GM23248 (cell line): ENCODE measurements at regions not wholly inside any gene's neighbourhood (a gene's known extent, or its start where the extent isn't known, plus 50 kb on each side); places are given as distances from the start of the nearest gene placed in this dataset.

Source experiments
- EZH2 ChIP-seq: fragments of 200-600 bp; sonication (generic); IDR thresholded peaks from 2 replicates; pipeline ENCODE4 v1.6.1; 2018; ENCODE audit warnings: antibody characterized with exemption, mild to moderate bottlenecking; ENCODE audit not compliant: insufficient read depth, poor library complexity, severe bottlenecking
- EZH2phosphoT487 ChIP-seq: fragments of 200-600 bp; sonication (generic); IDR thresholded peaks from 2 replicates; pipeline ENCODE4 v1.6.1; 2018; ENCODE audit warnings: antibody characterized with exemption, moderate library complexity, mild to moderate bottlenecking, low read depth; ENCODE audit not compliant: insufficient read depth

DNA sequence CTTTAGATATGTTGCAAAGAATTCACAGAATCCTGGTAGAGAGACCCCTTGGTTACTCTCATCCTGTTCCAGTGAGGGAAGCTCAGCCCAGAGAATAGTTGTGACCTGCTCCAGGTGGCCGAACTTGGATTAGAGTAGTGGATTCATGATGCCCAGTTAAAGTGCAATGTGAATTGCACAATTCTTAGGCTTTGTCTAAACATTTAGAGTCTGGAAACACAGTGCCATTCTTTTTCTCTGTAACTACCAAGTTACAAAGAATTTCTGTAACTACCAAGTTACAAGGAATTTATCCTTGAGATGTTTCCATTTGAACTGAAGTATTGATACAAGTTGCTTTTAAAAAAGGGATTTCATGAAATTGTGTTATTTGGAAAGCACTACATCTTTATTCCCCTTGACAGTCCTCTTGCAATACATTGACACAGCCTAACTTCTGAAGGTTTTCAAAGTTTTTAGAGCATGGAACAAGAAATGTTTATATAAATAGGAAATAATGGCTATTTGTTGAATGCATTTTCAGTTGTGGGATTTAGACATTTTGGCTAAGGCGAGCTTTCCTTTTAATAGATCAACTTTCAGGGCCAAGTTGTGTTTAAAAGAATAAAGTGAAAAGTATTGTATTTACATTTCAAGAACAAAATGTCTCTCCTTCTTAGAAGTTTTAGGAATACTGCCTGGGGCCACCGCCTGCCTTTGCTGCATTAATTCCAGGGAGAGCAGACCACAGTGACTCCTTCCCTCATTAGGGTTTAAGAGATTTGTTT is 315.0 kb downstream of the LPIN1 start:
- TF ChIP-seq EZH2 (no peak), EZH2phosphoT487 (no peak)
